MCF 10A (cell line): ENCODE measurements at regions not wholly inside any gene's neighbourhood (a gene's known extent, or its start where the extent isn't known, plus 50 kb on each side); places are given as distances from the start of the nearest gene placed in this dataset.
"Not testable (repeated sequence)": the region's sequence is repeated elsewhere in the genome, so short reads cannot be mapped to it uniquely, and the experiment has no call there.

Source experiments
- BruUV-seq: library from RNA; stranded (reverse); fragments of 400-500 nt; replicated peaks from 2 replicates; lab custom pipeline; 2021; lab: Mats Ljungman, UMichigan
- CTCF ChIA-PET: fragments of 300-600 bp; sonication (Branson Sonifier 250); formaldehyde crosslinking; extraction: SDS; loops from one replicate; lab custom pipeline; 2021; ENCODE audit warnings: antibody characterized with exemption, inconsistent platforms; lab: Yijun Ruan, JAX
- POLR2A ChIA-PET: fragments of 300-600, 350-650 bp; sonication (Branson Sonifier 250); formaldehyde crosslinking; extraction: SDS; loops from one replicate; lab custom pipeline; 2020; ENCODE audit warnings: antibody characterized with exemption, inconsistent platforms; lab: Yijun Ruan, JAX
- DNase-seq: peaks from one replicate; pipeline ENCODE4 v3.0.0-alpha.2; 2018; ENCODE audit not compliant: unreplicated experiment
- H3K27ac Mint-ChIP-seq: one replicate; pipeline ENCODE4 v1.8.0; 2022; ENCODE audit warnings: mild to moderate bottlenecking, low read depth, mixed read lengths; ENCODE audit not compliant: unreplicated experiment
- H3K27me3 Mint-ChIP-seq: one replicate; pipeline ENCODE4 v1.8.0; 2022; ENCODE audit warnings: mixed read lengths; ENCODE audit not compliant: insufficient read depth, unreplicated experiment
- H3K36me3 Mint-ChIP-seq: one replicate; pipeline ENCODE4 v1.8.0; 2022; ENCODE audit warnings: mild to moderate bottlenecking, moderate library complexity, mixed read lengths; ENCODE audit not compliant: insufficient read depth, unreplicated experiment
- H3K4me1 Mint-ChIP-seq: one replicate; pipeline ENCODE4 v1.8.0; 2022; ENCODE audit warnings: mixed read lengths; ENCODE audit not compliant: insufficient read depth, unreplicated experiment
- H3K4me3 Mint-ChIP-seq: one replicate; pipeline ENCODE4 v1.8.0; 2022; ENCODE audit warnings: mild to moderate bottlenecking, moderate library complexity, mixed read lengths; ENCODE audit not compliant: unreplicated experiment
- H3K9me3 Mint-ChIP-seq: one replicate; pipeline ENCODE4 v1.8.0; 2022; ENCODE audit warnings: mixed read lengths; ENCODE audit not compliant: unreplicated experiment
- intact Hi-C: fragments of 100-400 bp; cut with micrococcal nuclease; formaldehyde crosslinking; loops from 2 replicates; pipeline ENCODE4 v1.14.1; 2022

- H3K9me3 Mint-ChIP-seq, POLR2A ChIA-PET, H3K27me3 Mint-ChIP-seq, BruUV-seq, intact Hi-C loops, CTCF ChIA-PET, H3K4me1 Mint-ChIP-seq, H3K4me3 Mint-ChIP-seq, DNase-seq, H3K27ac Mint-ChIP-seq: not testable (repeated sequence)
- H3K36me3 Mint-ChIP-seq: peaks cover 11% of the 10 kb centered on the region
These were observed 101.6 kb upstream of the CRYM start for GRCh38 chr16:21379645-21380044.

GRCh38 chr16:21376196-21376899 lies 98.3 kb upstream of the CRYM start:
- BruUV-seq, DNase-seq, H3K4me1 Mint-ChIP-seq, CTCF ChIA-PET, POLR2A ChIA-PET, H3K9me3 Mint-ChIP-seq, H3K27ac Mint-ChIP-seq, H3K27me3 Mint-ChIP-seq, H3K4me3 Mint-ChIP-seq, intact Hi-C loops: not testable (repeated sequence)
- H3K36me3 Mint-ChIP-seq: peaks cover 11% of the 10 kb centered on the region

GRCh38 chr16:21375334-21375733 lies 97.2 kb upstream of the CRYM start:
- H3K4me1 Mint-ChIP-seq, BruUV-seq, H3K27me3 Mint-ChIP-seq, POLR2A ChIA-PET, intact Hi-C loops, H3K4me3 Mint-ChIP-seq, H3K27ac Mint-ChIP-seq, CTCF ChIA-PET, H3K9me3 Mint-ChIP-seq: not testable (repeated sequence)
- DNase-seq: peak; percentile 9
- peaks cover 11% of the 10 kb centered on the region for H3K36me3 Mint-ChIP-seq

DNA sequence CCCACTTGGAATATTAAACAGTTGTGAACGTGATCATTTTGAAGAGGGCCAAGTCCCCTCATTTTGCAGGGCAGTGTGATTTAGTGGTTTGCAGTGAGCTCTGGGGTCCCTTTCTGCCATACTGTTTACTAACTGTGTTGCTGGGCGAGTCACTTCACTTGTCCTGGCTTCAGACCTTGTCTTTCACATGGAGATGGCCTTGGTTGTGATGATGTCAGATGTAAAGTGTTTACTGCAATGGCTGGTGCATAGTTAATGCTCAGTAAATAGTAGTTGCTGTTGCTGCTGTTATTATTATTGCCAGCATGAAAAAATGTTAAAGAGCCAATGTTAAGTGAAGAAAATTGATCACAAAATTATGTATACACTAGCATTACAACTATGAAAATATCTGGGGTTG lies 95.4 kb upstream of the CRYM start:
- DNase-seq, intact Hi-C loops, H3K4me3 Mint-ChIP-seq, H3K27ac Mint-ChIP-seq, CTCF ChIA-PET, POLR2A ChIA-PET, H3K9me3 Mint-ChIP-seq, BruUV-seq, H3K4me1 Mint-ChIP-seq, H3K27me3 Mint-ChIP-seq: not testable (repeated sequence)
- H3K36me3 Mint-ChIP-seq: peaks cover 11% of the 10 kb centered on the region

- H3K27ac Mint-ChIP-seq, DNase-seq, H3K4me1 Mint-ChIP-seq, H3K4me3 Mint-ChIP-seq, H3K36me3 Mint-ChIP-seq, H3K9me3 Mint-ChIP-seq, CTCF ChIA-PET, H3K27me3 Mint-ChIP-seq, POLR2A ChIA-PET, intact Hi-C loops, BruUV-seq: not testable (repeated sequence)
These were observed 94.8 kb upstream of the CRYM start for GRCh38 chr16:21372862-21373261.

GRCh38 chr16:21372162-21372835 lies 94.2 kb upstream of the CRYM start:
- H3K36me3 Mint-ChIP-seq: not testable (repeated sequence)

GRCh38 chr16:21370791-21371190 lies 92.7 kb upstream of the CRYM start:
- H3K4me1 Mint-ChIP-seq, H3K9me3 Mint-ChIP-seq, intact Hi-C loops, H3K4me3 Mint-ChIP-seq, CTCF ChIA-PET, H3K27me3 Mint-ChIP-seq, POLR2A ChIA-PET, BruUV-seq, H3K36me3 Mint-ChIP-seq, H3K27ac Mint-ChIP-seq: not testable (repeated sequence)
- peak; percentile 36 for DNase-seq

More at GRCh38 chr16:21372162-21372835, 94.2 kb upstream of the CRYM start:
- H3K4me3 Mint-ChIP-seq, H3K9me3 Mint-ChIP-seq, POLR2A ChIA-PET, intact Hi-C loops, BruUV-seq, H3K4me1 Mint-ChIP-seq, DNase-seq, H3K27ac Mint-ChIP-seq, H3K27me3 Mint-ChIP-seq, CTCF ChIA-PET: not testable (repeated sequence)

DNA sequence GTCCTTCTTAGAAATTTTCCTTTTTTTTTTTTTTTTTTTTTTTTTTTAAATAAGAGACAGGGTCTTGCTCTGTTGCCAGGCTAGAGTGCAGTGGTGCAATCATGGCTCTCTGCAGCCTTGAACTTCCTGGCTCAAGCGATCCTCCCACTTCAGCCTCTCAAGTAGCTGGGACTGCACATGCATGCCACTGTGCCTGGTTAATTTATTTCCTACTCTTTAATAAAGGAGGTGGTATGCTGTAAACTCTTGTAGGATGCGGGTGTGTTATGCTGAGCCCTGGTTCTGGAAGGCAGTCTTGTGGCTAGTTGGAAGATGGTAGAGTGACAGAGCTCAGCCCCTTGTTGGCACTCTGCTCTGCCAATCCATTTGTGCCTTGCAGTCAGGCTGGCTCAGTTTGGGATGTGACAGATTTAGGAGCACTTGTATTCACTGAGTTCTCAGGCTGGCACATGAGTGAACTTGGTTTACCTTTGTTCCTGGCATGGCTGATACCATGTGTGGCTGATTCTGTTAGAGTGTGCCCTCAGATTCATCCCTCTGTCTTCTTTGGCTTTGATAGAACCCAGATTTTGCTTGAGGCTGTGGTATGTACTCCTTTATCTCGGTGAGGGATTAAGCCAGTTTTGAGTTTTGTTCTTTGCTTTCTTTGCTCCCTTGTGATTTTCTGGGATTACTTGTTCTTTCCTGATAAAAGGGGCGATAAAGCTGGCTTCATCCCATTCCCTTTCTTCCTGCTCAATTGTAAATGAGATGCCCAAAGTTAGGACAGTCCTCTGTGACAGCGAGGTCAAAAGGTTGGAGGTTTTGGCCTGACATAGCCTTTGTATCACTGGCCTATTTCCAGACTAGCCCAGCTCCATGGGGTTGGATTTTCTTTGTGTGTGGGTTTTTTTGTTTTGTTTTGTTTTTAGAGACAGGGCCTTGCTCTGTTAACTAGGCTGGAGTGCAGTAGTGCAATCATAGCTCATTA lies 91.2 kb upstream of the CRYM start:
- H3K4me3 Mint-ChIP-seq, POLR2A ChIA-PET, H3K4me1 Mint-ChIP-seq, H3K9me3 Mint-ChIP-seq, CTCF ChIA-PET, DNase-seq, intact Hi-C loops, H3K36me3 Mint-ChIP-seq, H3K27me3 Mint-ChIP-seq, H3K27ac Mint-ChIP-seq, BruUV-seq: not testable (repeated sequence)
